AG09309 (cell line): ENCODE measurements at regions not wholly inside any gene's neighbourhood (a gene's known extent, or its start where the extent isn't known, plus 50 kb on each side); places are given as distances from the start of the nearest gene placed in this dataset.

ENCODE experiments used
- DNase-seq: peaks from one replicate; pipeline ENCODE4 v3.0.0-alpha.2; 2010; ENCODE audit warnings: low read depth
- H3K4me3 ChIP-seq: 2 replicates; pipeline ENCODE4 v1.5.1; 2011; ENCODE audit warnings: mild to moderate bottlenecking, low read depth, low read length, moderate library complexity; ENCODE audit not compliant: control insufficient read depth
- CTCF ChIP-seq: IDR thresholded peaks from 2 replicates; pipeline ENCODE4 v1.5.1; 2011; ENCODE audit warnings: mild to moderate bottlenecking, low read depth, low read length, inconsistent platforms; ENCODE audit not compliant: insufficient read depth, control insufficient read depth; ENCODE audit errors: missing control alignments

GRCh38 chr4:184310171-184310567, 92.5 kb upstream of the ENPP6 start:
- peak; percentile 24 for TF ChIP-seq CTCF
- no peak for DNase-seq
- no peak overlapping the region for H3K4me3 ChIP-seq

GRCh38 chr4:184309241-184310170, 91.8 kb upstream of the ENPP6 start:
- TF ChIP-seq CTCF: no peak
- no peak for DNase-seq
- H3K4me3 ChIP-seq: no peak overlapping the region

GRCh38 chr4:184306949-184307348, 89.3 kb upstream of the ENPP6 start:
- H3K4me3 ChIP-seq: no peak overlapping the region
- TF ChIP-seq CTCF: no peak

GRCh38 chr4:184306470-184306869, 88.8 kb upstream of the ENPP6 start:
- DNase-seq: no peak
- no peak overlapping the region for H3K4me3 ChIP-seq
- no peak for TF ChIP-seq CTCF

More at GRCh38 chr4:184306949-184307348, 89.3 kb upstream of the ENPP6 start:
- peak; percentile 3 for DNase-seq

- DNase-seq: no peak
- no peak for TF ChIP-seq CTCF
- no peak overlapping the region for H3K4me3 ChIP-seq
Observed at GRCh38 chr4:184300816-184301215, 83.1 kb upstream of the ENPP6 start.

GRCh38 chr4:184298254-184298653, 80.6 kb upstream of the ENPP6 start:
- no peak for DNase-seq
- no peak overlapping the region for H3K4me3 ChIP-seq
- no peak for TF ChIP-seq CTCF
